Ascending aorta (tissue), 2 donors: ENCODE measurements at regions not wholly inside any gene's neighbourhood (a gene's known extent, or its start where the extent isn't known, plus 50 kb on each side); places are given as distances from the start of the nearest gene placed in this dataset.

Source experiments
- DNase-seq, 2 donors: peaks; one replicate each; pipeline ENCODE4 v3.0.0-alpha.2; 2019; ENCODE audit warnings: low spot score in 2 of 2
- H3K27ac ChIP-seq, 2 donors: fragments of 200-600 bp; sonication (generic); one replicate each; pipeline ENCODE4 v1.5.1; 2016 to 2017; ENCODE audit warnings: mild to moderate bottlenecking in 1 of 2
- H3K27me3 ChIP-seq: fragments of 200-600 bp; sonication (generic); one replicate; pipeline ENCODE4 v1.5.1; 2017
- H3K36me3 ChIP-seq, 2 donors: fragments of 200-600 bp; sonication (generic); one replicate each; pipeline ENCODE4 v1.5.1; 2016
- H3K4me1 ChIP-seq, 2 donors: fragments of 200-600 bp; sonication (generic); one replicate each; pipeline ENCODE4 v1.5.1; 2016 to 2017; ENCODE audit warnings: mild to moderate bottlenecking in 1 of 2
- H3K4me3 ChIP-seq, 2 donors: fragments of 200-600 bp; sonication (generic); one replicate each; pipeline ENCODE4 v1.5.1; 2016 to 2017; ENCODE audit warnings: mild to moderate bottlenecking in 1 of 2
- H3K9me3 ChIP-seq, 2 donors: fragments of 200-600 bp; sonication (generic); one replicate each; pipeline ENCODE4 v1.5.1; 2016
- CTCF ChIP-seq, 3 experiments: fragments of 200-600 bp in 2 of 3; fragments of 450-650 bp in 1 of 3; sonication (generic) in 2 of 3; IDR thresholded peaks; one replicate each; pipeline ENCODE4 v1.5.1; 2016 to 2019; ENCODE audit warnings: antibody characterized with exemption in 3 of 3, mild to moderate bottlenecking in 1 of 3, moderate library complexity in 1 of 3
- intact Hi-C: fragments of 100-400 bp; cut with DNase I; formaldehyde crosslinking; loops from one replicate; pipeline ENCODE4 v1.15.1; 2023

GRCh38 chr9:13744261-13744901, 464.9 kb upstream of the MPDZ start:
- DNase-seq, result no peak
- Histone ChIP-seq H3K27ac (no peak overlapping the region), H3K4me3 (no peak overlapping the region), H3K27me3 (no peaks in the 10 kb centered on the region), H3K4me1 (no peaks in the 10 kb centered on the region), H3K9me3 (no peaks in the 10 kb centered on the region), H3K36me3 (no peaks in the 10 kb centered on the region)
- intact Hi-C loops, result no loop called here
- TF ChIP-seq CTCF (IDR thresholded peaks at IDR 0.05), result no peak

DNA sequence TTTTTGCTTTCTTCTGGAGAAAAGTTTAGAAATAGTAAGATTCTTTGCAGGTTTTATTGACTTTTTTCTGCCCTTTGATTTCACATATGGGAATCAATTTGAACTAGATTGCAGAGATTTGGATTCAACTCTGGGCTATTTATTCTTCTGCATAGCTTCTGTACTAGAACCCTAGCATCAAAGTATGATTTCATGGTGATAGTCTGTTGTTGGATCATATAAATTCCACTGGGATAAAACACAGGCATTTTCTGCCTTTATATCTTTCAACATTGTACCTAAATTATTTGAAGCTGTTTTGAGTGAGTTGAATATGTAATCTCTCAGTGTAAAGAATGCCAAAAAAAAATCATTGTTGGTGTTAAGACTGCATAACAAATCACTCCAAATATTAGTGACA, 458.4 kb upstream of the MPDZ start:
- H3K4me1 ChIP-seq, result no peaks in the 10 kb centered on the region
- H3K27ac ChIP-seq, result no peak overlapping the region
- no peaks in the 10 kb centered on the region for H3K27me3 ChIP-seq
- H3K9me3 ChIP-seq, result no peaks in the 10 kb centered on the region
- H3K4me3 ChIP-seq, result no peak overlapping the region
- DNase-seq, result no peak
- intact Hi-C loops, result no loop called here
- H3K36me3 ChIP-seq, result no peaks in the 10 kb centered on the region
- TF ChIP-seq CTCF (IDR thresholded peaks at IDR 0.05), result no peak

GRCh38 chr9:13735181-13735580, 455.7 kb upstream of the MPDZ start:
- Histone ChIP-seq H3K27me3 (no peaks in the 10 kb centered on the region), H3K4me1 (no peaks in the 10 kb centered on the region), H3K36me3 (no peaks in the 10 kb centered on the region), H3K27ac (no peak overlapping the region), H3K4me3 (no peak overlapping the region), H3K9me3 (no peaks in the 10 kb centered on the region)
- DNase-seq, result no peak
- no peak for TF ChIP-seq CTCF (IDR thresholded peaks at IDR 0.05)
- intact Hi-C loops, result no loop called here

GRCh38 chr9:13734601-13735000, 455.1 kb upstream of the MPDZ start:
- TF ChIP-seq CTCF (IDR thresholded peaks at IDR 0.05), result no peak
- H3K27ac ChIP-seq, result no peak overlapping the region
- no peak overlapping the region for H3K4me3 ChIP-seq
- H3K36me3 ChIP-seq, result no peaks in the 10 kb centered on the region
- intact Hi-C loops, result no loop called here
- DNase-seq, result no peak
- H3K4me1 ChIP-seq, result no peaks in the 10 kb centered on the region
- no peaks in the 10 kb centered on the region for H3K27me3 ChIP-seq
- no peaks in the 10 kb centered on the region for H3K9me3 ChIP-seq

DNA sequence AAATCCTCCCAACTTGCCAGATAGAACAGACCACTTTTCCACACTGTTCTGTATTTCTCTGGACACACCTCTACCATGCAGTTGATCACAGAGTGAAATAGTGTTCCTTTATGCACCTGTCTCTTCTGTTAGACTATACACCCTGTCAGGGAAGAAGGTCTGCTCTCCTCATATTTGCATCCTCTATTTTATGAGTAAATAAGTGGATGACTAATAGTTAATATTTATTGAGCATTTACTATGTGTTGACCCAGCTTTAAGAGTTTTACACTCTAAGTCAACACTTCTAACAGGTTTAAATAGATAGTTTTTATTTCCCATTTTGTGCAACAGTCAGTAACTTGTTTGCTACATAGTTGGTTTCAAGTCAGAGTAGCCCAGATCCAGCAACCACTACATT, 452.8 kb upstream of the MPDZ start:
- Histone ChIP-seq H3K9me3 (no peaks in the 10 kb centered on the region), H3K4me3 (no peak overlapping the region), H3K36me3 (no peaks in the 10 kb centered on the region), H3K27ac (no peak overlapping the region), H3K4me1 (no peaks in the 10 kb centered on the region), H3K27me3 (no peaks in the 10 kb centered on the region)
- no peak for TF ChIP-seq CTCF (IDR thresholded peaks at IDR 0.05)
- intact Hi-C loops, result no loop called here
- DNase-seq, result no peak

- no peaks in the 10 kb centered on the region for H3K36me3 ChIP-seq
- H3K27ac ChIP-seq, result no peak overlapping the region
- H3K9me3 ChIP-seq, result no peaks in the 10 kb centered on the region
- DNase-seq, result no peak
- H3K27me3 ChIP-seq, result no peaks in the 10 kb centered on the region
- intact Hi-C loops, result no loop called here
- no peak overlapping the region for H3K4me3 ChIP-seq
- TF ChIP-seq CTCF (IDR thresholded peaks at IDR 0.05), result no peak
- no peaks in the 10 kb centered on the region for H3K4me1 ChIP-seq
Measured at GRCh38 chr9:13731637-13732036, 452.1 kb upstream of the MPDZ start.
